GM21367 (cell line): ENCODE measurements at regions not wholly inside any gene's neighbourhood (a gene's known extent, or its start where the extent isn't known, plus 50 kb on each side); places are given as distances from the start of the nearest gene placed in this dataset.
A peak's percentile ranks its signal among the peaks of the same experiment; 100 is the strongest.
"Not testable (repeated sequence)": the region's sequence is repeated elsewhere in the genome, so short reads cannot be mapped to it uniquely, and the experiment has no call there.

Experiments used
- ATAC-seq: cut with Tn5 transposase; IDR thresholded peaks from one replicate; pipeline ENCODE4 v1.9.1; 2021; ENCODE audit not compliant: unreplicated experiment

DNA sequence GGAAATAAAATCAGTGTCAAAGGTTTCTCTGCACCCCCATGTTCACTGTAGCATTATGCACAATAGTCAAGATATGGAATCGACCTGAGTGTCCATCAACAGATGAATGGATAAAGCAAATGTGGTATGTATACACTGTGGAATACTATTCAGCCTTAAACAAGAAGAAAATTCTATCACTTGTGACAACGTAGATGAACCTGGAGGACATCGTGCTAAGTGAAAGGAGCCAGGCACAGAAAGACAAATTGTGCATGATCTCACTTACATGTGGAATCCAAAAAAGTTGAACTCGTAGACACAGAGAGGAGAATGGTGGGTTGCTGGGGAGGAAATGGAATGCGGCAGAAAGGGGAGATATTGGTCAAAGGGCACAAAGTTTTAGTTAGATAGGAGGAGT, 136.3 kb upstream of the ESR1 start:
- no peak for ATAC-seq

DNA sequence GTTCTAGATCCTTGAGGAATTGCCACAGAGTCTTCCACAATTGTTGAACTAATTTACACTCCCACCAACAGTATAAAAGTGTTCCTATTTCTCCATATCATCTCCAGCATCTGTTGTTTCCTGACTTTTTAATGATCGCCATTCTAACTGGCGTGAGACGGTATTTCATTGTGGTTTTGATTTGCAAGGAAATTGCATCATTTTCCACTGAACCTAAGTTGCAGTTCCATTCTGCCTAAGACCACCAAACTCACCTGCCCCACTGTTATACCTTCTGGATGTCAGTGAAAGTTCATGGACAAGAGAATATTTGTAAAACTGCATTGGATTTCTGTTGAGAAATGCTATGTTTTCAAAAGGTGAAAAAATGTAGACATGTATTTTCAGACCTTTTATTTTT, 132.9 kb upstream of the ESR1 start:
- ATAC-seq, result no peak

DNA sequence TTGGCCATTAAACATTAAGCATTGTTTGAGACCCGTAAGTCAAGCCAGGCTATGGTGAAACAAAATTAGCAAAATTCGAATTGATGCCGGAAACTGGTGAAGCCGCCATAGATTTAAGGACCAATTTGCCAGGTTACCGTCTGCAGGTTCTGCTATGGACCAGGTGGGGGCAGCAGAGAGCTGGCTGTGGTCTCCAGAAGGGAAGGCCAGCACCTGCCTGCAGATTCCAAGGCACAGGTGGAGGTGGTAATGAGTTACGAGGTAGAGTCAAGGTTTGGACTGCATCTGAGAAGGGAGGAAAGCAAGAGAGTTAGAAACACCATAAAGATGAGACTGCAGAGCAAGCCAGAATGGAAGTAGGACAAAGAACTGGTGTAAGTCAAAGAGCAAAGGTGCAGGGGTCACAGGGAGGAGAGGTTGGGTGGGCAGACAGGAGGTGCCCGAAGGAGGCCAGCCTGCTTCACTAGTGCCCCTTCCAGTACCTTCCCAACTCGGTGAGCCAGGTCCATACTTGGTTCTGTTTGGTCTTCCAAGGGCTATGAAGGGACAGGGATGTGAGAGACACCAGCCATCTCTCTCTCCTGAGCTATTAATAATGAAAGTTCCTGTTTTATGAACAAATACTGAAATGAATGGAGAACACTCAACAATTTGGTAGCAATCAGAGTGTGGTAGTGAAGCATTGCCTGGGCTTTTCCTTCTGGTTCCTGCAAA, 131.6 kb upstream of the ESR1 start:
- peak; percentile 97 for ATAC-seq

DNA sequence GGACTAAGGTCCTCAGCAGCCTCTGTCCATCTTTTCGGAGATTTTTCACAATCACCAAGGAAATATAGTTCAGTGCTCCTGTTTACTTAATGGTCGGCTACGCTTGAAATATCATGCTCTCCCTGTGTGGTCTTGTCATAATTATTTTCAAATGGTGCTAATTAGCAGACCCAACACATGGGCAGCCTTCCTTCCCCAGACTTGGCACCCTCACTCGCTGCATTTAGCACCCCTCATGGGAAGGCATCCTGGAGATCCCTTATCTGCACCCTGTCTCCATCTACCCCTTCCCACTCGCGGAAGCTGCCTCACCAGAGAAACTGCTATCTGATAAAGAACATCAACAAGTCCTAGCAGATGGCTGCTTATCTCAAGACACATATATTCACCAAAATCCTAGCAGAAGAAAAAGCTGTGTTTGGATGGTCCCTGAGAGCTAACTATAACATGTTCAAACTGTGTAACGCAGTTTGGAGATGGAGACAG, 131.0 kb upstream of the ESR1 start:
- ATAC-seq, result no peak

DNA sequence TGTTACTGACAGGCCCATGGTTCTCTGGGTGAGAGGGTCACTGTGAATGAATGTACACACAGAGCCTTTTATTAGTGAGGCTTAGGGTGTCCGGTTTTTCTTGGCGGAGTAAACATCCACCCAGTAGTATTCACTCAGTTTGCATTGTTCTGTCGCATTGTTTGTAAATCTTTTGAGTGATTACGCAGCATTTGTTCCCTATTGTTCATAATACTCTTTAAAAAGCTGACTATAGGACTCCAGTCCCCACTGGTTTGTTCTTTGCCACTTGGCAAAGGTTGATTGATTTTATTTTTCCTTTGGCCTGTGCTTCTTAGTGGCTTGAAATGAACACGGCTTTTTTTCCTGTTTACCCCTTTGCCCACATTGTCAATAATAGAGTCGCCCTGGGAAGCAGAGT, 130.1 kb upstream of the ESR1 start:
- ATAC-seq, result no peak

DNA sequence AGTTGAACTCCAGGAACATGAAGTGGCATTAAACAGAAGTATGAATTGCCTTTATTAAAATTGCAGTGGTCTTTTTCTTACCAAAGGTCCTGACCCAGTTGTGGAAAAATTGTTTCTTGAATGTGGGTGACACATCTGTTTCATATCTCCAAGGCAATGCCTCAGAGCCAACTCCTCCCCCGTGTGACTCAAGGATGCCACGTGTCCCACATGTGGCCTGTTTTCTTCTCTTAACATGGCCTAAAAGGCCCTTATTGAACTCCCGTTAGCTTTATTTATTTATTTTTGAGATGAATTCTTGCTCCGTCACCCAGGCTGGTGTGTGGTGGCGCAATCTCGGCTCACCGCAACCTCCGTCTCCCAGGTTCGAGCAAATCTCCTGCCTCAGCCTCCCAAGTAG, 128.4 kb upstream of the ESR1 start:
- ATAC-seq, result no peak

DNA sequence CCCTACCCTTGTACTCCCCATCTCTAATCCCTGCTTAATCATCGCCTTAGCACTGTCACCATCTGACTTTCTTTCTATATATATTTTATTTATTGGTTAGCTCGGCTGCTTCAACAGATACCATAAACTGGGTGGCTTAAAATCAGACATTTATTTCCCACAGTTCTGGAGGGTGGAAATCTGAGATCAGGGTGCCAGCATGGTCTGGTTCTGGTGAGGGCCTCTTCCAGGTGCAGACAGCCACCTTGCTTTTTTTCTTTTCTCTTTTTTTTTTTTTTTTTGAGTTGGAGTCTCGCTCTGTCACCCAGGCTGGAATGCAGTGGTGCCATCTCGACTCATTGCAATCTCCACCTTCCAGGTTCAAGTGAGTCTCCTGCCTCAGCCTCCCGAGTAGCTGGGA, 127.5 kb upstream of the ESR1 start:
- ATAC-seq, result no peak

DNA sequence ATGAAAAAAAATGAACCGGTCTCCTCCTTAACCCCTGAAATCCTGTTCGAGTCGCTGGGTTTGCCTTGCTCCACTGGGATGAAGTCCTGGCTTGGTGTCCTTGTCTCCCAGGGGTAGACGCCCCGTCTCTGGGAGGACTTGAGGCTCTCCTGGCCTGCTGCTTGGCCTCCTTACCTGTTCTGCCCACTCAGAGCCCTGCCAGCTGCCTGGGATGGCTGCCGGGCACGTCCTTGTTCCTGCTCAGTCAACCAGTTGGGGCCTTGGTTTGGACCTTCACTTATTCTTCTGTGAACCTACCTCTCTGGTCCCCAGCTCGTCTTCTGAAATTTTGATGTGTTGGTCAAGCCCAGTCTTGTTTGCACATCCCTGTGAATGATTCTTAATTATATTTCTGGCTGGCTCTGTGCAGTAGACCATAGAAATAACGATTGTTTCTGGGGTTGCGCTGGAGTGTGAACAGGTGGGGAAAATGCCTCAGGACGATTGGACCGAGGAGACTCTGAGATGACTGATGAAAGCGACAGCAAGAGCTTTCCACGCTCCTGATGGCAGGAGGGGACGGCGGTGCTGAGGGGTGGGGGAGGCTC, 126.5 kb upstream of the ESR1 start:
- ATAC-seq, result no peak

DNA sequence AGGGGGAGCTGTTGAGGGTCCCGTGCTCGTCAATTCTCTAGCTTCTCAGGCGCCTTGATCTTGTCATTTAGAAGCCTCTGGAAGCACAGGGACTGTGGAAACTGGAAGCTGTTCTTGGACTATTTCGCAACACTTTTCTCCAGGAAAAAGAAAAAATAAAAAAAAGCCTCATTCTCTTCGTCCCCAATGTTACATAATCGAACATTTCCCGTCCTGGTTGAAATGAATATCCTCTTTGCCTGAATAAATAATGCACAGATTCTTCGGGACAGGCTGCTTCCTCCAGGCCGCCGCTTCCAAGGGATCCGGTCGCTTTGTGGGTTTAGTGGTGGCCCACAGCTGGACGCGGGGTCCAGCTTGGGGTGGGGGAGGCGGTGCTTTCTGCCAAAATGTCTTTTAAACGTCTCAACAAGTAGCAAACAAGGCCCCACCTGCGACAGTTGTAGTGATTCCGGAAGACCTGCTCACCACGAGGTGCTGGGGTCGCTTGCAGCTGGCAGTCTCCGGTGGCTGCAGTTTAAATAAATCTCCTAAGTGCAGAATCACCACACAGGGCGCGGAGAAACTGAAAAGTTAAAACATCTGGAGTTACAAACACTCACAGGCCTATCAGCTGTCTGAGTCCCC, 125.9 kb upstream of the ESR1 start:
- no peak for ATAC-seq

DNA sequence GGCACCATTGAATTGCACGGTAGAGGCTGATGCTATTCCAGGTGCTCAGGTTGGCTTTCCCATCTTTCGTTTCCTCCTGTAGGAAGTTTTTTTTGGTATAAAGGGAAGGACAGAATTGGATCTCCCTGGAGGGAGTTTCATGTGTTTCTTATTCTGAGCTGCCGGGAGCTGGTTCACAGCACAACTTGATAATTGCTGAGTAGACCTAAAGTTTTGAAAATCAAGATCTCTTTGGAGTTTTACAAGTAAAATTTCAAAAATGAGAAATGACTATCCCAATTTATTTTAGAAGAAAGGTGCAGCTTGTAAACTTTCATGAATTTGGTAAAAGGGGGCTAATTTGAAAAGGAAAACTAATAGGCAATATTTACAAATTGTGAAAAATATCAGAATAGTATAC, 125.2 kb upstream of the ESR1 start:
- ATAC-seq, result no peak

DNA sequence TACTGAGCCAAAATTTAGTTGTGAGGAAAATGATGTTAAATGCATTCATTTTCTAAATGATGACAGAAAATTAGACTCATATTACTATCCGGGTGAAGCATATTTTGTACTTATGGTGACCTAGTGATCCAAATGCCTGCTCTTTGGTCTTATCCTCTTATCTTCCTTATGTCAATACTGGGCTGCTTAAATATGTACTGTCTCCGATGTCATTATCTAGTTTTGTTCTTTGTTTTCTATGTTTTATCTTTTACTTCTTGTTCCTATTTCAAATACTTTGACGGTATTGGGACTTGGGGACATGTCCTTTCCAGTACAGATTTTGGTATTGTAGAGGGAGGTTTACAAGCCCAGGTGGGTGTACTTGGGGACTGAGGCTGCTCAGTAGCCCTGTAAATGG, 124.6 kb upstream of the ESR1 start:
- no peak for ATAC-seq

DNA sequence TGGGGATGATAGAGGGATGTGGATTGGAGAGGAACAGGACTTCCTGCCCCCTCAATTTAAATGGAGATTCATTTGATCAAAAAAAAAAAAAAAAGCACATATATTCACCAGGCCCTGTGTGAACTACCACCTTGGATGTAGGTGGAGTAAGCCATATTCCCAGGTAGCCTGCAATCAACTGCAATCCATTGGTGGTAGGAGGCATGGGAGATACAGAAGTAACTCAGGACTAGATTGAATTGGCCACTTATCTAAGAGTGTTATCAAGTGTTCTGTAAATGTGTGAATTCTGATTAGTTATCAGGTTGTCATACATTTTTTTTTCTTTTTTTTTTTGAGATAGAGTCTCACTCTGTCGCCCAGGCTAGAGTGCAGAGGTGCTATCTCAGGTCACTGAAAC, 124.1 kb upstream of the ESR1 start:
- no peak for ATAC-seq

DNA sequence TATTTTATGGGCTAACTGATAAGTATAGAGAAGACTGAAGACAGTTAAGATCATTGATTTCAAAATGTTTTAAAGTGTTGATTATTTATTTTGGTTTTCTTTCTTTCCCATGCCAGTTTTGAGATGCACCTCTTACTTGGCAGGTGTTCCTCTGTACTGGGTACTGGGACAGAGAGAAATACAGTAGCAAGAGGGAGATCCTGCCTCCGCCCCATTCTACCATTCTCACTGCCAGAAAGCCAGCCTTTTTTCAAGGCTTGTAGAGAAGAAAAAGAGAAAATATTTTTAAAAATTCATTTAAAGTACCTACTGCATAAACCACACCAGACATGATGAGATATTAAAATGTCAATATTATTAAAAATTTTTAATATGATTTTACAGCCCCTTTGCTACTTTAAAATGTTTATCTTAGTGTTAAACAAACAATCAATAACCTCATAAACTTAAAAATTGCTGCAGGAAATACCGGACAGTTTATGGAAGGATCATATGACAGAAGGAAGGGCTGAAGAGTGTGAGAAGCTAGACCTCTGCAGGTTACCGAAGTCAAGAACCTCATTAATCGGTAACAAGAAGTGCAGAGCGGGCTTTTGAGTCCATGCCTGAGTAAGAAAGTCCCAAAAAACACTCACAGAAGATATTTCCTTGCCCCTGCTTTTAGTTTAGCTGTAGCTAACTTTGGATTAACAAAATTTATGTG, 117.8 kb upstream of the ESR1 start:
- ATAC-seq, result no peak

DNA sequence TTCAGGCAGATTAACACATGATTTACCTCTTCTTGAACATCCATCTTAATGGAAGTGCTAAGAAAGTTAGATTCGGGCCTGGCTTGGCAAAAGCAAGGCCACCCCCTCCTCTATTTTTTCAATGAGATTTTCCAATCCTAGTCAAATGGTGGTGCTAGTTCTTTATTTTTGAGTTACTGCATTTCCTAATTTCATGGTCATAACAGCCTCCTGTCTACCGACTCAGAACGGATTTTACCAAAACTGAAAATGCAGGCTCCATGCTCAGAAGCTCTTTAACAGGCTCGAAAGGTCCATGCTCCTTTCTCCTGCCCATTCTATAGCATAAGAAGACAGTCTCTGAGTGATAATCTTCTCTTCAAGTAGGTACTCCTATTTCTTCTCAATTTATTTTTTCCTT, 117.2 kb upstream of the ESR1 start:
- ATAC-seq, result peak; percentile 35

DNA sequence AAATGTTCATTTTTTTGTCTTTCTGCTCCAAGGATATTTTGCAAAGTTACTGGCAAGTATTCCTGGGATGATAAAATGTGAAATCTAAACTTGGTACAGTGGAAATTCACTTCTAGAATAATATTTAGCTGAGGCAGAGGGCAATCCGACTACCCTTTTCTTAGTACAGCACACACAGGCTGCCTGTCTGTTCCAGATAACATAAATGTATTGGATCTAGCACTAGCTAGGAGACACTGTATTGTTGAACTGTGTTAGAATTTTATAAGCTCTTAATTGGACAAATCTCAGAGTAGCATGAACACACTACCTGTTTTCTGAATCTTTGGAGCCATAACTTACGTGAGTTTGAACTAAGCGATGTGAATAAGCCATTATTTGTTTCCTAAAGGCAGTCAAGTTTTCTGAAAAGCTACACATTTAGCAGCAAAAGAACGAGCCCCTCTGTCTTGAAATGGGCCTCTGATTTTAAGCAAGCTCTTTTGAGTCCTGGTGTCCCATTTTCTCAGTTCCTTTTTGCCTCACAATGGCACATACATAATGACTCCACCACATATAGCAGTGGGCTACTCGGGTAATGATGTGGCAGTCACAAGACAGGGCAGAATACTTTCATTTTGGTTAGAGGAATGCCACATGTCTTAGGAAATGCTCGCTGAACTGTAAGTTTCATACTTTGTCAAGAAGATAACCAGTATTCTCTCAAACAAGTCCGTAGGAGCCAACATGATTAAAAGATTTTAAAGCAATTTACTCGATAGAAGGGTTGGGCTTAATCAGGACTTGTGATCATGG, 116.5 kb upstream of the ESR1 start:
- peak; percentile 97 for ATAC-seq

DNA sequence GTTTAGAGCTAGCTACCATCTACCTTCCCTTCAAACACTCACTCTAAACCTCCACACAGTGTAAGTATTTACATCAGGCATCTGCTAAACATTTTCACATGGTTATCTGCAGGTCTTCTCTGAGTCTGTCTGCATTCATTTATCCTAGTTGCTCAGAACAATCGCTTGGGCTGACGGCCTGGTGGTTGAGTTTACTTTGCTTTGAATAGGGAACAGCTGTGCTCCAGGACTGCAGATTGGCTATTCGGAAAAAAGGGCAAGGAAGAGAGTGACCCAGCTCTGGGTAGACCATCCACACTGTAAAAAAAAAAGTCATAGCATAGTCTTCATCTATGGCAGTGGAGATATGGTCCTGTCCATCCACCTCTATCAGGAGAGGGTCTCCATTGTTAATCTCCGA, 115.3 kb upstream of the ESR1 start:
- no peak for ATAC-seq

DNA sequence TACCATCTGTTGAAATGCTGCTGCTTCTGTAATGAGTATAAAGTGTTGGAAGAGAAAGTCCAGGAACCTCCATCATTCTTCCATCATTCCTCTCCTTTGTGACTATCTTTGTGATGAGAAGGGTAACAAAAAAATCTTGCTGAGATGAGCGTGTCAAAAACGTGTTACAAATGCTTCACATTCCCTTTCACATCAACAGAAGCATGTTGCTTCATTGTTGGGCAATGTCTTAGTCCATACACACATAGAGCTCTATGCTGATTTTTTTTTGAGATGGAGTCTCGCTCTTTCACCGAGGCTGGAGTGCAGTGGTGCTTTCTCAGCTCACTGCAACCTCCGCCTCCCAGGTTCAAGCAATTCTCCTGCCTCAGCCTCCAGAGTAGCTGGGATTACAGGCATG, 114.1 kb upstream of the ESR1 start:
- ATAC-seq, result no peak

DNA sequence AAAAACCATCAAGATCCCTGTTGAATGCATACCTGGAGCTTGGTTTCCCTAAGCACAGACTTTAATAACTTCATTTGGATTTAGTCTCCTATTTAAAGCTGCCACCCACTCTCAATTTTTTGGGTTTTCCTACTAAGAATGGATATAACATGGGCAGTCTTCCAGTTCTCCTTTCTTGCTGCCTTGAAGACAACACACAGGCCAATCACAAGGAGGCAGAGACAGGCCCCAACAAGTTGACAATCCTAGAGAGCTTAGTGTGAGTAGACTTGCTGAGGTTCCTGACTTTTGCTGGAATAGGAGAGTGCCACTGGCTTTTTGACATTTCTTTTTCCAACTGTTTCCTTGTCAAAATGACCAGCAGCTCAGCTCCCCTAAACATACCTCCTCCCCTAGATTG, 112.3 kb upstream of the ESR1 start:
- no peak for ATAC-seq

DNA sequence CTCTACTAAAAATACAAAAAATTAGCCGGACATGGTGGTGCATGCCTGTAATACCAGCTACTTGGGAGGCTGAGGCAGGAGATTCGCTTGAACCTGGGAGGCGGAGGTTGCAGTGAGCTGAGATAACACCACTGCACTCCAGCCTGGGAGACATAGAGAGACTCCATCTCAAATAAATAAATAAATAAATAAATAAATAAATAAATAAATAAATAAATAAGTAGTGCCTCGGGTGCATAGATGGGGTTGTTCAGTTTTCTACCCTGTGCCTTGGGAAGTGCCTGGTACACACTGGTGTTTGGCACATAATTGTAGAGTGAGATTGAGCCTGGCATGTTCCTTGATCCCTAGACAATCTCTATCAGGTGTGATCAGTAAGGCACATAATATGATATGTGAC, 111.2 kb upstream of the ESR1 start:
- not testable (repeated sequence) for ATAC-seq

DNA sequence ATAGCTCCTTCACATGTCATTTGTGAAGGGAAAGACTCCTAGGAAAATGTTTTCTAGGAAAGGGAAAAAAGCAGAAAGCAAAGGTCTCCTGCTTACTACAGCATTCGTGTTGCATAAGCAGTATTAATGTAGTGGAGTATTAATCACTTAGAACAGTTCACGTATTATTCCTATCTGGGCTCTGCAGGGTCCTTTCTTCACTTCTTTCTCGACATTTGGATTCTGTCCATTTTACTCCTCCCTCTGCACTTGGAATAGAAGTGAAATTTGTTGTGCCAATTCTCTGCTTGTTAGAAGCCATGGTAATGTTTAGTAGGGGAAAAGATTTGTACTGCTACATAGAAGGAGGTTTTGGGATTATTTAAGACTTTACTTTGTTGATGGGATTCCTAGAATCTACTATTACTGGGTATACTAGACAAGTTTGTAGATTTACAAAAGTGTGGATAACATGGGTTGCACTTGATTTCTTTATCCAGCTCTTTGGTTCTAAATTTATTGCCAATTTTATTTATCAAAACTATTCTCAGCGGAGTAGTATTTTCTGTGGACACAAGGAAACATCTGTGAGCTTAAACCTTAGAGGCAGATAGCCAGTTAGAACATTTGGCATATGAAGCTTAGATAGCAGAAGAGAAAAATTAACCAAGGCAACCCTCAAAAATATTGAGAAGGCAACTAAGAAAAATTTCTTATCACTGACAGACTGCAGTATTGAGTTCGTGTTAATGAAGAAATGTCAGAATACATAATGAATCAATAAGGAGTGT, 108.4 kb upstream of the ESR1 start:
- no peak for ATAC-seq
